HG02884 (cell line): ENCODE measurements at regions not wholly inside any gene's neighbourhood (a gene's known extent, or its start where the extent isn't known, plus 50 kb on each side); places are given as distances from the start of the nearest gene placed in this dataset.

Experiments used
- ATAC-seq: cut with Tn5 transposase; IDR thresholded peaks from one replicate; pipeline ENCODE4 v1.9.1; 2021; ENCODE audit warnings: mild to moderate bottlenecking, moderate library complexity; ENCODE audit not compliant: unreplicated experiment

DNA sequence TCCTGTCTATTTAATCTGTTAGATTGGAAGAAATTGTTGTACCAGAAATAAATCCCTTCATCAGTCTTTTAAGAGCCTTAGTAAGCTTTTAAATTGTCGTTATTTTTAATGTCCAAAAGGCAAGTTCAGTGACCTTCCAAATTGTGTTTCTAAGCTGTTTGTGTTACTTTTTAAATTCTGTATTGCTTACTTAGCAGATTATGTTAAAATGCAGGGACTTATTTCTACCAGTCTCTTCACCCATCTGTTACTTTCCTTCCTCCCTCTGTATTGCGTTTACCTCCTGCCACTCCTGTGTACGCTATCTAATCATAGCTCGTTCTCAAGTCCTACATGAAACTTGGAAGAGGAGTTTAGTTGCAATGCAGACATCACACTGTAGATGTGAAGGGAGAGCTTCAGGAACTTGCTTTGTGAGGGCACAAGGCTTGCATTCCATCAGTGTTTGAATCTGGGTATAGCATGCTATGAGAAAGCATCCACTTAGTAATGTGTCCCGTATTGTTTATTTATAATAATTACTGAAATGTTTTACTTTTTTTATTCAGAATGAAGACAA is 406.5 kb upstream of the RGS6 start:
- ATAC-seq = no peak

GRCh38 chr14:71526388-71526787 is 405.8 kb upstream of the RGS6 start:
- no peak for ATAC-seq

- no peak for ATAC-seq
These were observed 404.4 kb upstream of the RGS6 start for GRCh38 chr14:71527838-71528237.

DNA sequence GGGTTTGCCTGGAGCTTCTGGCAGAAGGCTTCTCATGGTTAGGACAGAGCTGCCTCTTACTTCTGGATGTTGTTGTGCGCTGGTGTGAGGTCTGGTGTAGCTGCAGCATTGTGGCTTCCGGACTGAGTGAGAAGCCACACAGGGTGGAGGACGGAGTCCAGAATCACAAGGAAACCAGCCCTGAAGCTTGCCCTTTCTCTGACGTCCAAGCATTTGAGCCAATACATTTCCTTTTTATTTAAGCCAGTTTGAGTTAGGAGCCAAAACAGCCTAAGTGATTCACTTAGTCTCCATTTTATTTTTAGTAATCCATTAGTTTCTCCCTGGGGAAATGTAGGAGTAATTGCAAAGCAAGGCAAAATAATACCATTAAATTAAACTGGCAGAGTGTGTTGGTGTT is 402.4 kb upstream of the RGS6 start:
- no peak for ATAC-seq

- no peak for ATAC-seq
These were observed 399.9 kb upstream of the RGS6 start for GRCh38 chr14:71532344-71532743.

DNA sequence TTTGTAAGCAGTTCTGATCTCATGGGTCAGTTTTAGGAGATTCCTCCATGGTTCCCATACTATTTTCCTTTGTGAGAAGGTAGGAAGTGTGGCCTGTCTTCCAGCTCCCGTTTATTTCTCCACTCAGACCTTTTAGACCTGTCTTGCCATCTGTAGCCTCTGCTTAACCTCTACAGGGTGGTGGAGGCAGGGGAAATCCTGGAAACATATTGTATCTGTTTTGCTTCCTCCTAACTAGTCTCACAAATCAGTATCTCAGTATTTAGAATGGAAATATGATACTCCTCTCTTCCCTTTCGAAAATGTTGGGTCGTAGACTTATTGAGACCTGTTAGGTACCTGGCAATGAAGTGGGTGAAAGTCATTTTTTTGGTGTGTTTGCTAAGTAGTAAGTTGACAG is 399.4 kb upstream of the RGS6 start:
- ATAC-seq = no peak

DNA sequence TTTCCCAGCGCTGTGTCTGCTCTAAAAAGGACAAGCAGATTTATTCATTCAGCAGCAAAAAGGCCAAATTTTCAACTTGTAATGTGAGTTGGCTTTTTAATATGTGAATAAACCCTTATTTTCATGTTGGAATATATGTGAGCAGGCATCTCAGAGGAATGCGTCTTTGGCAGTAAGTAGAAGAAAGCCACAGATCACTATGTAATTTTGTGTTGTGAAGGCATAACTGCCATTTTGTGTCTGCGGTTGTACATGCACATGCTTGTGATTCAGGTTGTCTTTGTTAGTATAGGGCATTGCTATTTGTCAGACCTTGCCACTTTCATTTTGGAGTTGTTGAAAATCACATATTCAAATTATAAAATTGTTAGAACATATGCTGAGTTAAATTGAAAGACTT is 398.8 kb upstream of the RGS6 start:
- ATAC-seq = no peak

GRCh38 chr14:71533800-71534199 is 398.4 kb upstream of the RGS6 start:
- ATAC-seq = no peak

GRCh38 chr14:71534506-71534905 is 397.7 kb upstream of the RGS6 start:
- ATAC-seq = no peak

DNA sequence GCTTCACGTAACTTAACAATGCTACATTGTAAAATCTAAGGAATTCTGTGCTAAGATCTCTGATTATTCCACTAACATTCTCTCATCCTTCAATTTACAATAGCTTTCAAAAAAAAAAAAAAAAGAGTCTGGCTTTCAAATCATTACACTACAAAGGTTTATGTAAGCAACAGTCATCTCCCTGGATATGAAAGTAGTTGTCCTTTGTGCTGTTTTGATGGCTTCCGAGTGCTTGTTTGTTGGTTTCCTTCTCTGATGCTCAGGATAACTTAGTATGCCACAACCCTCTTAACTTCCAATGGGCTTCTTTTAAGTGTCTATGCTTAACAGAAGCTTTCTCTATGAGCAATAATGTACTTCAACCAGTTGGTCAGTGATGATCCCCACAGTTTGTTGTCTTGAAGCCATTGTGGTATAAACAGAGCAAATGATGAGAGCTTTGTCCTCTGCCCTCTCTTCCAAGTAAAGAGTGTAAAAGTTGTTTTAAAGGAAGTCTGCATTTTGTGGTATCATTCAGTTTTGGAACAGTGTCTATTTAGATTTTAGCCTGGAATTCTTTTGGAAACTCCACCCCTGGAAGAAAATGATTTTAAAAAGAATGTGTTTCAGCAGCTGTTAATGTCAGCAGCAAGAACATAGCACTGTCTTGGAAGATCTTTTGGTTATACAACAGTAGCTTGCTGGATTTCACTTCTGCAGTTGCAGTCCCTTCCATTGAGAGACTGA is 396.1 kb upstream of the RGS6 start:
- no peak for ATAC-seq

- no peak for ATAC-seq
These were observed 395.1 kb upstream of the RGS6 start for GRCh38 chr14:71536927-71537772.

- ATAC-seq = no peak
These were observed 393.9 kb upstream of the RGS6 start for GRCh38 chr14:71538288-71538687.

DNA sequence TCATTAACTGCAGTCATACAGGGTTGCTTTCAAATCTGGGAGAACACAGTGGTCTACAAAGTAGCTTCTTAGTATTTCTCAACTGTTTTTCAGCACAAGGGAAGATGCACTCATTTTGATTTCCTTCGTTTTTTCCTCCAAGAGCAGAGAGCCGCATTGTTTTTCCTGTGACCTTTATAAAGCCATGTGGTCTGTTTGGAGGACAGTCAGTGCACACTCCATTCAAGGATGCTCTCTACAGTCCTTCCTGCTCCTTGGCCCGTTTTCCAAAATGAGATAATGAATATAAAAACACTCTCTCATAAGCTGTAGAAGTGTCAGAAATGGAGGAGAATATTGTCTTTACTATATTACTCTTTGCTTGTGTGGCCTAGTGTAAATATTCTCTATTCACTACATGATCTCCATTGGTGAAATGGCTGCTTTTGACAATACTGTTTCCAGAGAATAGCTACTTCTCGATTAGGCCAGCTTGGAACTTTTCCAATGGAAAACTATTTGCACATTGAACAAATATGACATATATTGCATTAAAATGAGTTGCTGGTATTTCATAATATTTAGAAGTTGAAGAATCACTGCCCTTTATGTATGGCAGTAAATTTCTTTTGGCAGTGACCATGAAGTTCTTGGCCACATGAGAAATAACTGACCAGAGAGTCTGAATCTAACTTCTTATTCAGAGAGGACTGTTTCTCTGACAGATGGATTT is 393.1 kb upstream of the RGS6 start:
- no peak for ATAC-seq

- no peak for ATAC-seq
These were observed 392.5 kb upstream of the RGS6 start for GRCh38 chr14:71539650-71540285.

DNA sequence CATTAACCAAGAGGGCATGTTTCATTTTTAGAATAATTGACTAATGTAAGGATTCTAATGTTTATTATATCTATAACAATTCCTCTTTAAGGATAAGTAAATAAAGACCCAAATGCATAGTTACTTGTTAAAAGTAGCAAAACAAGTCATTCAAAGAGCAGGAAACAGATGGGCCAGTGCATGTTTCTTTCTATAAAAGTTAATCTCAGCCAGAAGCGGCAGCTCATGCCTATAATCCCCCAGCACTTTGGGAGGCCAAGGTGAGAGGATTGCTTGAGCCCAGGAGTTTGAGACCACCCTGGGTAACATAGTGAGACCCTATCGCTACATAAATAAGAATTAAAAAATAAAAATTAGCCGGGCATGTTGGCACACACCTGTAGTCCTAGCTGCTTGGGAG is 391.0 kb upstream of the RGS6 start:
- ATAC-seq = no peak

DNA sequence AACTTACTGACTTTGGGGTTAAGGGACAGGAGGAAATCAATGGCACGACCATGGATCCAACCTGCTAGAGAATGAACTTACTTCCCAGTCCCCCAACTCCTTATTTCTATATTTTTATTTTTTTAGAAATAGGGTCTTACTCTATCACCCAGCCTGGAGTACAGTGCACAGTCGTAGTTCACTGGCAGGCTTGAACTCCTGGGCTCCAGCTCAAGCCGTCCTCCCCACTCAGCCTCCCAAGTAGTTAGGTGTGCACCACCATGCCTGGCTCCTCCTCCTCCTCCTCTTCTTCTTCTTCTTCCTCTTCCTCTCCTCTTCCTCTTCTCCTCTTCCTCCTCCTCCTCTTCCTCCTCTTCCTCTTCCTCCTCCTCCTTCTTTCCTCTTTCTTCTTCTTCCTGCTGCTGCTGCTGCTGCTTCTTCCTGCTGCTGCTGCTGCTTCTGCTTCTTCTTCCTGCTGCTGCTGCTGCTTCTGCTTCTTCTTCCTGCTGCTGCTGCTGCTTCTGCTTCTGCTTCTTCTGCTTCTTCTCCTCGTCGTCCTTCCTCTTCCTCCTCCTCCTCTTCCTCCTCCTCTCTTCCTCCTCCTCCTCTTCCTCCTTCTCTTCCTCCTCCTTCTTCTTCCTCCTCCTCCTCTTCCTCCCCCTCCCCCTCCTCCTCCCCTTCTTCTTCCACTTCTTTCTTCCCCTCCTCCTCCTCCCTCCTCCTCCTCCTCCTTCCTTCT is 390.1 kb upstream of the RGS6 start:
- ATAC-seq = no peak

DNA sequence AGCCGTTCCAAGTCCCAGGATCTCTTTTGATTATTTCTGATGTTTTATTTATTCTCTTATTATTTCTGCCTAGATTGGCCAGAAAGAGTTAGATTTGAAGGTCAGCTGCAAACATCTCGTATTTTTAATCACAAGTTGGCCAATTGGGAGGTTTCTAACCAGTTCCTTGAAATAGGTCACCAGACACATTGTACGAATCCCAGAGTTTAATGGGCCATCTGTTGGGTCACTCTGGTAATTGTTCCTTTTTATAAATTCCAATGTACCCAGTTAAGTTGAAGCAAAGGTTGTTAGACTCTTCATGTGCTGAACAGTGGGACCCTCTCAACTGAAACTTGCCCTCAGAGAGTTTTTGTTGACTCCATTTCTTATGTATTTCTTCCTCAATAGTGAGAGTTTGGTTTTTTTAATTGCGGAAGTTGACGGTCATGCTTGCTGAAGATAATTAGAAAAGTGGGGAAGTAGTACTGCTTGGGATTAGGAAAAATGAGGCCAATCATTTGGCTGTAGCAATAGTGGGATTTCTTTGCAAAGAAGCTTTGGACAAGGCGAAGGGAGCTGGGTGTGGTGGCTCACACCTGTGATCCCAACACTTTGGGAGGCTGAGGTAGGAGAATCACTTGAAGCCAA is 382.7 kb upstream of the RGS6 start:
- no peak for ATAC-seq

- no peak for ATAC-seq
These were observed 381.9 kb upstream of the RGS6 start for GRCh38 chr14:71550367-71550766.

GRCh38 chr14:71551291-71551950 is 380.8 kb upstream of the RGS6 start:
- no peak for ATAC-seq
